ENCODE measurements at regions not wholly inside any gene's neighbourhood (a gene's known extent, or its start where the extent isn't known, plus 50 kb on each side); places are given as distances from the start of the nearest gene placed in this dataset.

- DNase-seq (ENCODE audit: low read depth): no peak
These were observed 274.5 kb upstream of the SOX5 start for GRCh38 chr12:24223926-24224325.

- peak; percentile 71 for DNase-seq (ENCODE audit: low read depth)
These were observed 273.5 kb upstream of the SOX5 start for GRCh38 chr12:24222968-24223367.

GRCh38 chr12:24212496-24212895 is 263.0 kb upstream of the SOX5 start:
- no peak for DNase-seq (ENCODE audit: low read depth)

- peak; percentile 27 for DNase-seq (ENCODE audit: low read depth)
These were observed 257.2 kb upstream of the SOX5 start for GRCh38 chr12:24206621-24207020.

GRCh38 chr12:24201258-24201970 is 251.9 kb upstream of the SOX5 start:
- peak; percentile 65 for DNase-seq (ENCODE audit: low read depth)

- no peak for DNase-seq (ENCODE audit: low read depth)
These were observed 250.5 kb upstream of the SOX5 start for GRCh38 chr12:24200010-24200409.

GRCh38 chr12:24198936-24199671 is 249.6 kb upstream of the SOX5 start:
- DNase-seq (ENCODE audit: low read depth): peak; percentile 78

- DNase-seq (ENCODE audit: low read depth): peak; percentile 85
These were observed 248.6 kb upstream of the SOX5 start for GRCh38 chr12:24198070-24198469.

GRCh38 chr12:24197532-24197931 is 248.1 kb upstream of the SOX5 start:
- DNase-seq (ENCODE audit: low read depth): peak; percentile 41

- DNase-seq (ENCODE audit: low read depth): no peak
These were observed 245.6 kb upstream of the SOX5 start for GRCh38 chr12:24195063-24195462.

GRCh38 chr12:24191117-24191516 is 241.6 kb upstream of the SOX5 start:
- DNase-seq (ENCODE audit: low read depth): no peak

GRCh38 chr12:24185782-24186181 is 236.3 kb upstream of the SOX5 start:
- no peak for DNase-seq (ENCODE audit: low read depth)

- DNase-seq (ENCODE audit: low read depth): no peak
These were observed 228.4 kb upstream of the SOX5 start for GRCh38 chr12:24177889-24178288.

- DNase-seq (ENCODE audit: low read depth): no peak
These were observed 226.5 kb upstream of the SOX5 start for GRCh38 chr12:24175929-24176328.

- DNase-seq (ENCODE audit: low read depth): no peak
These were observed 225.8 kb upstream of the SOX5 start for GRCh38 chr12:24175284-24175683.

GRCh38 chr12:24173067-24173466 is 223.6 kb upstream of the SOX5 start:
- DNase-seq (ENCODE audit: low read depth): no peak

- DNase-seq (ENCODE audit: low read depth): no peak
These were observed 223.2 kb upstream of the SOX5 start for GRCh38 chr12:24172773-24173066.

GRCh38 chr12:24172031-24172772 is 222.7 kb upstream of the SOX5 start:
- no peak for DNase-seq (ENCODE audit: low read depth)

GRCh38 chr12:24155042-24155441 is 205.6 kb upstream of the SOX5 start:
- DNase-seq (ENCODE audit: low read depth): no peak

GRCh38 chr12:24153079-24153478 is 203.6 kb upstream of the SOX5 start:
- DNase-seq (ENCODE audit: low read depth): no peak

- DNase-seq (ENCODE audit: low read depth): peak; percentile 0
These were observed 202.8 kb upstream of the SOX5 start for GRCh38 chr12:24152270-24152669.

- no peak for DNase-seq (ENCODE audit: low read depth)
These were observed 194.5 kb upstream of the SOX5 start for GRCh38 chr12:24143928-24144327.

- no peak for DNase-seq (ENCODE audit: low read depth)
These were observed 189.6 kb upstream of the SOX5 start for GRCh38 chr12:24139035-24139434.
